HG03469 (cell line): ENCODE measurements at regions not wholly inside any gene's neighbourhood (a gene's known extent, or its start where the extent isn't known, plus 50 kb on each side); places are given as distances from the start of the nearest gene placed in this dataset.
"Not testable (repeated sequence)": the region's sequence is repeated elsewhere in the genome, so short reads cannot be mapped to it uniquely, and the experiment has no call there.

Experiments
- ATAC-seq: cut with Tn5 transposase; IDR thresholded peaks from one replicate; pipeline ENCODE4 v1.9.1; 2021; ENCODE audit warnings: mild to moderate bottlenecking, moderate library complexity, moderate number of reproducible peaks; ENCODE audit not compliant: unreplicated experiment

- ATAC-seq, result no peak
These were observed 83.2 kb upstream of the BRD7 start for GRCh38 chr16:50451951-50452508.

GRCh38 chr16:50450957-50451356 lies 82.2 kb upstream of the BRD7 start:
- ATAC-seq, result no peak

- no peak for ATAC-seq
These were observed 81.0 kb upstream of the BRD7 start for GRCh38 chr16:50449800-50450199.

- no peak for ATAC-seq
These were observed 80.2 kb upstream of the BRD7 start for GRCh38 chr16:50448981-50449380.

DNA sequence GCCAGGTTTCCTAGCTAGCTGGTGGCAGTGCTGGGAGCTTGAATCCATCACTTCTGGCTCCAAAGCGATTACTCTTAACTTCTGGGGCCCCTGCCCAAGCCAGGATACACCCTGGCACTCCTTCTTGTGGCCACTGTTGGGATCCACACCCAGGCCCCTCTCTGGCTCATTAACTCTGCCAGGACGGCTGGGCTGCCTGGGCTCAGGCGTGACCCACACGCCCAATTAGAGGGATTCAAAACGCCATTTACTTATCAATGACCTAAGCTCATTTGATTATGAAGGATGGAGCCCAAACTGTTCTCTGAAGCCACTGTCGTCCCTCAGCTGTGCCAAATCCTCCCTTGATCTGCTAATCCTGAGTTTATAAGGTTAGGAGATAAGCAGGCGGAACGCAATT lies 79.7 kb upstream of the BRD7 start:
- no peak for ATAC-seq

- ATAC-seq, result not testable (repeated sequence)
These were observed 78.6 kb upstream of the BRD7 start for GRCh38 chr16:50447386-50447785.

DNA sequence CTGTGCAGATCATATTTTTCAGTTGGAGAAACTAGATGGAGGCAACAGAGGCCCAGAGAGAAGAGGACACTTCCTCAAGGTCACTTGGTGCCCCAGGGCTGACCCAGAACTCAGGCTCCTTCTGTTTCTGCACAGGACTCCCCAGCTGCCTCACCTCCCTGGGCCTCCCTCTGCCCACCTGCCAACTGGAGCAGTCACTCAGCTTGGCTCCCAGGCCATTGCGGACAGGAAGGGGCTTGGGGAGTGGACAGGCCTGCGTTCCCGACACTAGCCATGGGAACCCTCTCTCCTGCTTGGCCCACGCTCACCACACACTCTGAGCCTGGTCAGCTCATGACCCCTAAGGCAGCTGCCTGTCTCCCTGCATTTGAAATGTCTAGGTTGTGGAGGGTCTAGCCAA lies 78.1 kb upstream of the BRD7 start:
- no peak for ATAC-seq

- ATAC-seq, result no peak
These were observed 77.1 kb upstream of the BRD7 start for GRCh38 chr16:50445621-50446555.

DNA sequence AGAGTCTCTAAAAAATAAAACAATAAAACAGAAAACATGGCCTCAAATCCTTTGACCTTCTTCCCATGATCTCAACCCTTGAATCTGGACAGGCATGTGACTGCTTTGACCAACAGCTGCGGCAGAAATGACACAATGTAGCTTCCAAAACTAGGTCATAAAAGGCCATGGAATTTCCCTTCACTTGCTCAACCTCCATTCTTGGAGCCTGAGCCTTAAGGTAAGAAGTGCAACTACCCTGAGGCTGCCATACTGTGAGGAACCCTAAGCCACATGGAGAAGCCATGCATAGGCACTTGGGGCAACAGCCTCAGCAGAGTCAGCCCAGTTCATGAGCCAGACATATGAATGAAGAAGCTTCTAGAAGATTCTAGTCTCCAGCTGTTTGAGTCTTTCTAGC lies 75.7 kb upstream of the BRD7 start:
- ATAC-seq, result no peak

- ATAC-seq, result no peak
These were observed 73.4 kb upstream of the BRD7 start for GRCh38 chr16:50442221-50442620.

DNA sequence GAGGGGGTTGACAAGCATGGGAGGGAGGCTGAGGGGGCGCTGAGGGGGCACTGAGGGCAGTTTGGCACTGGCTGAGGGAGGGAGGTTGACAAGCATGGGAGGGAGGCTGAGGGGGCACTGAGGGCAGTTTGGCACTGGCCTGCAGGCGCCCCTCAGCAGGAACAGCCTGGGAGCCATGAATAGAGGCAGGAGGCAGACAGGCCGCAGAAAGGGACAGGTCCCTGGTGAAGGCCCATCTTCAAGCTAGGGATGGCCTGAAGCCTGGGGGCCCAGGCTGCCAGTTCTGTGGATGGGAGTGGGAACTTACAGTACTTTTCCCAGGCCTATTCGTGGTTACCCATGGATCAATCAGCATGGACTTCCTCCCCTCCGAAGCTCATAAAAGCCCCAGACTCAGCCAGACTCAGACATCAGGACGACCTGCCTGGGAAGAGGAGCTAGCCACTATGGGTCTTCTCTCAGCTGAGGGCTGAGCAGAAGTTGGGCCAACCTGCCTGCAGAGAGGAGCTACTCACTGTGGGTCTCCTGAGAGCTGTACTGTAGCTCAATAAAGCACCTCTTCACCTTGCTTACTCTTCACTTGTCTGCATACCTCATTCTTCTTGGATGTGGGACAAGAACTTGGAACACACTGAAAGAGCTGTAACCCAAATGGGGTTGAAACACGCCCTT lies 72.8 kb upstream of the BRD7 start:
- ATAC-seq, result no peak

GRCh38 chr16:50440991-50441390 lies 72.2 kb upstream of the BRD7 start:
- ATAC-seq, result no peak

DNA sequence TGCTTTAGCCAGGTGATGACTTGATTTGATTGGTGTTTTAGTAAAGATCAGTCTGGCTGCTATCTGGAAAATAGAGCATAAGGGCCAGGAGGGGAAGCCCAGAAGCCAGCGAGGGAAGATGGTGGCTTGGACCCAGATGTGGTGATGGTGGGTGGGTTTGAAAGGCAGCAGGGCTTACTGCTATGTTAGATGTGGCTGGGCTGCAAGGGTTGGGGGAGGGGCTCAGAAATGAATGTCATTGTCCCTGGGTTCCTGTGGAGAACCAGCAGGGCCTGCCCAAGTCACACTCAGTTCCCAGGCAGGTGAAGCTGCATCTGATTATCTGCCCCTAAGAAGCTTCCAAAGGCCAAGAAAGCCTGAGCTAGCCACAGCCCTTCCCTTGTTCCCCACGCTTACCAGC lies 71.7 kb upstream of the BRD7 start:
- no peak for ATAC-seq

GRCh38 chr16:50437769-50438437 lies 69.1 kb upstream of the BRD7 start:
- no peak for ATAC-seq

DNA sequence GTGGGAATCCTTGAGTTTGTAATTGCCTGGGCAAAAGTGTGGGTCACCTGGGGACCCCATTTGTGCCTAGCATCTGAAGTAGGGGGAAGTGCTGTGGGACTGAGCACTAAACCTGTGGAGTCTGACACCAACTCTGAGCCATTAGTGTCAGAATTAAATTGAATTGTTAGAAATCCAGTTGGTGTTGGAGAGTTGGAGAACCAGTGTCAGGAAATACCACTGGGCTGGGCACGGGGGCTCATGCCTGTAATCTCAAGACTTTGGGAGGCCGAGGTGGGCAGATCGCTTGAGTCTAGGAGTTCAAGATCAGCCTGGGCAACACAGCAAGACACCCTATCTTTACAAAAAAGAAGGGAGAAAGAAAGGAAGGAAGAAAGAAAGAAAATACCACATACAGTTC lies 67.5 kb upstream of the BRD7 start:
- ATAC-seq, result no peak

DNA sequence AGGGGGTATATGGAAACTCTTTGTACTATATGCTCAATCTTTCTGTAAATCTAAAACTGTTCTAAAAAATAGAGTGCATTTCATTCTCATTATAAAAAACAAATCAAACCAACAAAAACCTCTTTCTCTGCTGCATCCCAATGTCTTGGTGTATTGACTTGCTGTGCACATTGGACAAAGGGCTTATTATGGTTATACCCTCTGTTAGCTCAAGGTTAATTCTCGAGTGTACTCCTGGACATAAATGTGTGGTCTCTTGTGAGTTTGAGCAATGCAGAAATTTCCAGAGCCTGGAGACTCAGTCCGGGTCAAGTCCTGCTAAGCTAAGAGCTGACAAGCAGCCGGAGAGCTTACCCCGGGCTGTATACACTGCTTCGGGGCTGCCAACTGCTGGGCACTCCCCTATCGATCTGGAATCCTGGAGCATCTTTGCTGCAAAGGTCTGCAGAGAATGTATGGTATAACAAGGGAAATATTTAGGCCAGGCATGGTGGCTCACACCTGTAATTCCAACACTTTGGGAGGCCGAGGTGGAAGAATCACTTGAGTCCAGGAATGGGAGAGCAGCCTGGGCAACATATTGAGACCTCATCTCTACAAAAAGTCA lies 66.2 kb upstream of the BRD7 start:
- no peak for ATAC-seq

GRCh38 chr16:50430076-50430475 lies 61.3 kb upstream of the BRD7 start:
- ATAC-seq, result no peak

DNA sequence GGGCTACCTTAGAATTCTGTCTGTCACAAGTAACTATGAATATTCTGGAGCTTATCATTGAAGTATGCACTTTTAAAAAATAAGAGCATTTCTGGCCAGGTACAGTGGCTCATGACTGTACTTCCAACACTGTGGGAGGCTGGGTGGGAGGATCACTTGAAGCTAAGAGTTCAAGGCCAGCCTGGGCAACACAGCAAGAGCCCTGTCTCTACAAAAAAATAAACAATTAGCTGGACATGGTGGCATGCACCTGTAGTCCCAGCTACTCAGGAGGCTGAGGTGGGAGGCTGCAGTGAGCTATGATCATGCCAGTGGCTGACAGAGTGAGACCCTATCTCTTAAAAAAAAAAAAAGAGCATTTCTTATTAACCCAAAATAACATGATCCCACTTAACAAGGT lies 60.0 kb upstream of the BRD7 start:
- no peak for ATAC-seq

GRCh38 chr16:50428116-50428515 lies 59.3 kb upstream of the BRD7 start:
- no peak for ATAC-seq

DNA sequence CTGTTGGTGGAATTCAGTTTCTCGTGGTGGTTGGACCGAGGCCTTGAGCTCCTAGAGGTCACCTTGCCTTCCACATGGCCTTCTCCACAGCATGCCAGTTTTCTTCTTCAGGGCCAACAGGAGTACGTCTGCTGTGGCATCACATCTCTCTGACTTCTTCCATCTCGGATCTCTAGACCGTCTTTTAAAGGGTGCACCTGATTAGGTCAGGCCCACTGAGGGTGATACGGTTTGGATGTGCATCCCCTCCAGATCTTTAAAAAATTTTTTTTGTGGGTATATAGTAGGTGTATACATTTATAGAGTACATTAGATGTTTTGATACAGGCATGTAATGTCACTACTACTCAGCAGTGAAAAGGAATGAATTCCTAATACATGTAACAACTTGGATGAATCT lies 58.3 kb upstream of the BRD7 start:
- no peak for ATAC-seq

DNA sequence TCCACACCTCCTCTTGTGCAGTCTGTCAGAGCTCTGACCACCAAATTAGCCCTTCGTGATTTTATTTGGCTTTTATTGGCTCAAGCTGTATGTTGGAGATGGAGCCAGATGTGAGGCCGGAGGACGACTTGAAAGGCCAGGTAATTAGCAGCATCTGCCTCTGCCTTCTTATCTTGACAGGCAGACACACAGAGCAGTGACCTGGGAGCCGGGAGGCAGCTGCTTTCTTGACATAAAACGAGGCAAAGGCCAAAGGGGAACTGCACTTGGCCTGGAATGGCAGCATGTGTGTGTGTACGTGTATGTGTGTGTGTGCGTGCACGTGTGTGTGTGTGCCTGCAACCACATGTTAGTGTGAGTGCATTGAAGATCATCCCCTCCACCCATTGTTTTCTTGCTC lies 56.9 kb upstream of the BRD7 start:
- ATAC-seq, result no peak
